Fibroblast of lung (primary cell): ENCODE measurements at regions not wholly inside any gene's neighbourhood (a gene's known extent, or its start where the extent isn't known, plus 50 kb on each side); places are given as distances from the start of the nearest gene placed in this dataset.

Experiments
- CTCF ChIP-seq, 2 donors: IDR thresholded peaks in 1 of 2; conservative IDR thresholded peaks in 1 of 2; 1 replicate in 1 of 2; 2 replicates in 1 of 2; pipeline ENCODE4 v1.5.1; 2011 to 2012; ENCODE audit warnings: low read length in 2 of 2, control low read depth in 1 of 2, inconsistent platforms in 1 of 2, low read depth in 1 of 2, mild to moderate bottlenecking in 1 of 2
- EZH2 ChIP-seq: IDR thresholded peaks from 2 replicates; pipeline ENCODE4 v1.5.1; 2012; ENCODE audit warnings: low read length, control low read depth, mild to moderate bottlenecking; ENCODE audit errors: missing control alignments

- TF ChIP-seq CTCF (conservative IDR thresholded peaks at IDR 0.05 in 1 of 2, IDR thresholded peaks at IDR 0.05 in 1 of 2; ENCODE audit: low read depth in 1 of 2, low read length in 2 of 2): no peak
- TF ChIP-seq EZH2: no peak
Observed at GRCh38 chr12:67741270-67741669, 92.7 kb downstream of the DYRK2 start.
